ENCODE measurements at regions not wholly inside any gene's neighbourhood (a gene's known extent, or its start where the extent isn't known, plus 50 kb on each side); places are given as distances from the start of the nearest gene placed in this dataset.
"Not testable (repeated sequence)": the region's sequence is repeated elsewhere in the genome, so short reads cannot be mapped to it uniquely, and the experiment has no call there.

GRCh38 chr3:125855006-125855405 lies 114.0 kb upstream of the ROPN1B start:
- TF ChIP-seq CTCF, POLR2A (IDR thresholded peaks at IDR 0.05): not testable (repeated sequence)

All from lower leg skin (tissue), 3 donors.